ENCODE measurements at regions not wholly inside any gene's neighbourhood (a gene's known extent, or its start where the extent isn't known, plus 50 kb on each side); places are given as distances from the start of the nearest gene placed in this dataset.
A peak's percentile ranks its signal among the peaks of the same experiment; 100 is the strongest.
"Not testable (repeated sequence)": the region's sequence is repeated elsewhere in the genome, so short reads cannot be mapped to it uniquely, and the experiment has no call there.

DNA sequence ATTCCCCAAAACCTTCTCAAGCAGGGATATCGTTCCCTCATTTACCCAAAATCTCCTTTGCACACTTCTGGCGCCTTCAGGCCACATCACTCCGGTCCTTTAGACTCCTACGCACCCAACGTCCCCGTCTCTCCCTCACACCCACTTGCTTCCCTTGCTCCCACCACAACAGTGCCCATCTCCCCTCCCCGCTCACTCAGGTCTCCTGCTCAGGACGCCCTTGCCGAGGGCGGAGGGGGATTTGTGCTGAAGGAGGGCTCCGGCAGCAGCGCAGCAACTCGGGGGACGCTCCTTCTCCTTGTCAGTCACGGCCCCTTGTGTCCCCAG, 71.6 kb downstream of the PCMTD2 start:
- not testable (repeated sequence) for DNase-seq (ENCODE audit: low read depth)

GRCh38 chr20:64327550-64328317, 72.2 kb downstream of the PCMTD2 start:
- DNase-seq (ENCODE audit: low read depth) = peak; percentile 12

DNA sequence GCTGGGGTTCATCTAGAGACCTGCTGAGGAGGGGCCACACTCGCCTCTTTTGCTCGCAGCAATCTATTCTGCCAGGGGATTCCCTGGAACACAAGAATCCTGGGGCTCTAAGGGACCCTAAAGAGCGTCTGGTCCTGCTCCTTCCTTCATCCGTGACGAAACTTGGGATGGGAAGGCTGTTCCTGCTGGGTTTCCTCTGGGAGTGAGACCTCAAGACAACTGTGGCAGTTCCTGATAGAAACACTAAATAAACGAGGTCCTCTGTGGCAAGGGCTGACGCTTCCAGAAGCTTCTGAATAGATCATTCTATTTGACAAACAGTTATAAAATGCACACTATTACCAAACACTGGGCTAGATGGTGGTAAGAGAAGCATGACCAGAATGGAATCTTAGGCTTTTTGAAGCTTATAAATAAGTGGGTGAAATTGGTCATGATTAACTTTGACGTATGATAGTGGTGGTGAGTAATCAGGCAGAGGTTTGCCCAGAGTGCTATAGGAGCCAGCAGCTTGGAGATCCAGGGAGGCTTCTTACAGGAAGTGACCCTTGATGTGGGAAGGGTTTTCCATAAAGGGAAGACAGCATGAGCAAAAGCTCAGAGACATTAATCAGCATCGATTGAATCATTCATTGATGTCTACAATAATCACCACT, 73.2 kb downstream of the PCMTD2 start:
- DNase-seq (ENCODE audit: low read depth) = not testable (repeated sequence)

DNA sequence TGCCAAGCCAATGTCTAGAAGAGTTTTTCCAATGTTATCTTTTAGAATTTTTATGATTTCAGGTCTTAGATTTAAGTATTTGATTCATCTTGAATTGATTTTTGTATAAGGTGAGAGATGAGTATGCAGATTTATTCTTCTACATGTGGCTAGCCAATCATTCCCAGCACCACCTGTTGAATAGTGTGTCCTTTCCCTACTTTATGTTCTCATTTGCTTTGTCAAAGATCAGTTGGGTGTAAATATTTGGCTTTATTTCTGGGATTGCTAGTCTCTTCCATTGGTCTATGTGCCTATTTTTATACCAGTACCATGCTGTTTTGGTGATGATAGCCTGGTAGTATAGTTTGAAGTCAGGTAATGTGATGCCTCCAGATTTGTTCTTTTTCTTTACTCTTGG, 77.1 kb downstream of the PCMTD2 start:
- not testable (repeated sequence) for DNase-seq (ENCODE audit: low read depth)

All from LHCN-M2 (cell line).